Cardiac muscle cell (in vitro differentiated cells and primary cell): ENCODE measurements at regions not wholly inside any gene's neighbourhood (a gene's known extent, or its start where the extent isn't known, plus 50 kb on each side); places are given as distances from the start of the nearest gene placed in this dataset.

Source experiments
- DNase-seq, 2 donors: peaks; one replicate each; pipeline versions ENCODE4 v3.0.0 to v3.0.0-alpha.2; 2010 to 2017; ENCODE audit warnings: low read depth in 1 of 2, low spot score in 1 of 2
- H3K27ac ChIP-seq: fragments of 200-600 bp; sonication (generic); 2 replicates; pipeline ENCODE4 v1.5.1; 2016
- H3K27me3 ChIP-seq: fragments of 200-600 bp; sonication (generic); 2 replicates; pipeline ENCODE4 v1.6.0; 2016; ENCODE audit warnings: control low read depth
- H3K36me3 ChIP-seq: fragments of 200-600 bp; sonication (generic); 2 replicates; pipeline ENCODE4 v1.5.1; 2016; ENCODE audit warnings: control low read depth
- H3K4me1 ChIP-seq: fragments of 200-600 bp; sonication (generic); 2 replicates; pipeline ENCODE4 v1.8.1; 2017; ENCODE audit warnings: low read depth, mild to moderate bottlenecking, mixed run types
- H3K4me3 ChIP-seq: fragments of 200-600 bp; sonication (generic); 2 replicates; pipeline ENCODE4 v1.5.1; 2016; ENCODE audit warnings: mild to moderate bottlenecking
- H3K9me3 ChIP-seq: fragments of 200-600 bp; sonication (generic); 2 replicates; pipeline ENCODE4 v1.5.1; 2017; ENCODE audit warnings: low read depth, mild to moderate bottlenecking, control low read depth
- CTCF ChIP-seq: IDR thresholded peaks from 2 replicates; pipeline ENCODE4 v1.5.1; 2012; ENCODE audit warnings: low read depth, mild to moderate bottlenecking, low read length

- Histone ChIP-seq H3K9me3 (no peaks in the 10 kb centered on the region), H3K4me3 (no peak overlapping the region), H3K4me1 (no peaks in the 10 kb centered on the region), H3K36me3 (no peaks in the 10 kb centered on the region), H3K27ac (no peak overlapping the region), H3K27me3 (no peaks in the 10 kb centered on the region)
- no peak for TF ChIP-seq CTCF
- no peak for DNase-seq
Observed at GRCh38 chr14:104366931-104367865, 212.4 kb upstream of the C14orf180 start.

DNA sequence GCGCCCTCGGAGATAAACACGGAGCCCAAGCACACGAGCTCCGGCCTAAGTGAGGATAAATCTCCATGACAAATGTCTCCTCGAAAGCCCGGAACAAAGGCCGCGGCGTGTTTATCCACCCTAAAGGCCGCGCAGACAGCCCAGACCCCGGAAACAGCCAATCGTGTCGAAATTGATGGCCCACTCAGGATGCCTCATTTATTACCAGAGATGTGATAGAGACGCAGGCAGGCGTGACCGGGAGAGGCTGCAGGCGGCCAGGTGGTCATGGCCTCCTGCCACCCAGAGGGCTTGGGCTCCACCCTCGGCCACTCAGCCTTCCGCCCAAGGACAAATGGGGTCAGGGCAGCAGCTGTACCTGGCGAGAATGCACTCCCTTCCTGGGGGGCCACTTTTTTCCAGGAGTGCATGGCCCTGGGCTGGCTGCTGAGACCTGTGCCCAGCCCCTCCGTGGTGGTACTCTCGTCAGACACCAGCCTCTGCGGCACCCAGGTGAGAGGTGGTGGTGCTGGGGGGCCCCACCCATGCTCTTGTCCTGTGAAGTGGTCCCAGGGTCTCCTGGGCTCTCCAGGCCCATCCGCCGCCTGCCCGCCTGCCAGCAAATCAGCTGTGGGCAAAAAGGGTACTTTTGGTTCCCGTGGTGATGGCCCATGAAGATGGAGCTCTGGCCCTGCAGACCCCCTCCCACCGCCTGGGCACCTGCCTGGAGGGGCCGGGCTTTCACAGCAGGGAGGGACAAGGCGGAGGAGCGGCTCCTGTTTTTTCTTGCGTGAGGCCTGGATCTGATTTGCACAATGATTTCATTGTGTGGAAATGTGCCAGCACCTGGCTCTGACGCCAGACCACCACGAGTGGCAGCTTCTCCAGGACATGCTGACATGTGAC is 211.5 kb upstream of the C14orf180 start:
- no peak overlapping the region for H3K27ac ChIP-seq
- H3K27me3 ChIP-seq: no peaks in the 10 kb centered on the region
- H3K4me3 ChIP-seq: no peak overlapping the region
- no peaks in the 10 kb centered on the region for H3K36me3 ChIP-seq
- no peak for DNase-seq
- no peak for TF ChIP-seq CTCF
- H3K4me1 ChIP-seq: no peaks in the 10 kb centered on the region
- H3K9me3 ChIP-seq: no peaks in the 10 kb centered on the region

DNA sequence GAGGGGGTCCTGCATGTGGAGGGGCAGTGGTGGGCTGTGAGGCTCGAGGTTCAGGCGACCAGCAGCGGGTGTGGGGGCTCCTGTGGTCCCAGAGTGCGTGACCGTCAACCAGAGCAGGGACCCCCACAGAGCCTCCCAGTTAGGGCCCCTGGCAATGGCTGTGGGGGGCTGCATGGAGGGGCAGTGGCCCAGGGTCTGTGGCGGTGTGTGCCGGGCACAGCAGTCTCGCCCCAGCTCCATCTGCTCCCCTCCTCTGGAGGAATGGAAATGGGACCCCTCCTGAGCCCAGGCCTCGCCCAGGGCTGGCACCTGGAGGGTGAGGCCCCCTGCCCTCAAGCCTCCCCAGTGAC is 210.8 kb upstream of the C14orf180 start:
- Histone ChIP-seq H3K4me3 (no peak overlapping the region), H3K4me1 (no peaks in the 10 kb centered on the region), H3K36me3 (no peaks in the 10 kb centered on the region), H3K9me3 (no peaks in the 10 kb centered on the region), H3K27ac (no peak overlapping the region), H3K27me3 (no peaks in the 10 kb centered on the region)
- no peak for TF ChIP-seq CTCF
- DNase-seq: no peak

GRCh38 chr14:104369208-104369607 is 210.4 kb upstream of the C14orf180 start:
- TF ChIP-seq CTCF: no peak
- Histone ChIP-seq H3K4me3 (no peak overlapping the region), H3K4me1 (no peaks in the 10 kb centered on the region), H3K9me3 (no peaks in the 10 kb centered on the region), H3K27me3 (no peaks in the 10 kb centered on the region), H3K27ac (no peak overlapping the region), H3K36me3 (no peaks in the 10 kb centered on the region)
- no peak for DNase-seq

DNA sequence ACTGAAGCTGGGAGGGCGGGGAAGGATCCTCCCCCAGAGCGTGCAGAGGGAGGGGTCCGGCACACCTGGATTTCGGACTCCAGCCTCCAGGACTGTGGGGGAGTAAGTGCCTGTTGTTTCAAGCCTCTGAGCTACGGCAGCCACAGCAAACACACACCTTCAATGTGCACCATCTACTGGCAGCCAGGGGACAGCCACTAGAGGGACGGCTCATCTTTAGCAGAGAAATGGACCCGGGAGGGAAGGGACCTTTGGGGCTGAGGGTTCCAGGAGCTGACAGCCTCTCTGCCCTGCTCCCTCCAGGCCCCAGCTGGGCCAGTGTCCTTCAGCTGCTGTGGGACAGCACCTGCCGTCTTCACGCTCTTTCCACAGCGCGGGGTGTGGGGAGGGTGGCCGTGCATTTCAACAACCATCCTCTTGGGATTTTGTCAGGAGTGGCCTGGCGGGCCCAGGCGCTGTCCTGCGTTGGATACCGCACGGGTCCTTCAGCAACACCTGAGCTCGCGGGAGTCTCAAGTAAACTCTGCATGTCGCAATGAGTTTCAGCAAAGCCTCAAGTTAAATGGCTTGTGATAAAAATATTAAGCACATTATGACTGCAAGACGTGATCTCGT is 209.2 kb upstream of the C14orf180 start:
- no peak for TF ChIP-seq CTCF
- Histone ChIP-seq H3K27me3 (no peaks in the 10 kb centered on the region), H3K4me3 (no peak overlapping the region), H3K36me3 (no peaks in the 10 kb centered on the region), H3K27ac (no peak overlapping the region), H3K9me3 (no peaks in the 10 kb centered on the region), H3K4me1 (no peaks in the 10 kb centered on the region)
- DNase-seq: peak in 1 of 2 donors; percentile 53
